GM19099 (cell line): ENCODE measurements at regions not wholly inside any gene's neighbourhood (a gene's known extent, or its start where the extent isn't known, plus 50 kb on each side); places are given as distances from the start of the nearest gene placed in this dataset.

Source experiments
- POLR2A ChIP-seq: IDR thresholded peaks from 3 replicates; pipeline ENCODE4 v1.6.1; 2011; ENCODE audit warnings: low read depth; ENCODE audit not compliant: insufficient read length; ENCODE audit errors: extremely low read depth

DNA sequence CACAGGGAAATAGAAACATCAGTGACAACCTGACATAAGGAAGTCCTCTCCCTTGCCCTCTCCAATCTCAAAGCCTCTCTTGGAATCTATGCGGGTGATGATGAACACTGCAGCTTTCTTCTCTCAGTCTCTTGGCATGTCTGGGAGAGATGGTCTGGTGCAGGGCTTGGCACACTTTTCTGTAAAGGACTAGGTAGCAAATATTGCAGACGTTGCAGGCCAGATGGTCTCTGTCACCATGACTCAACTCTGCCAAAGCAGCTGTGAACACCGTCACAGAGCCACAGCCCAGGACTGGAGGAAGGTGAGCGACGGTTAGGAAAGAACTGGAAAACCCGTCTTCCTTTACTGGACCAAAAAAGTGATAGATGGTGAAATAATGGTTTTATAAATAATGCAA lies 591.0 kb upstream of the TMEM132C start:
- TF ChIP-seq POLR2A: no peak

DNA sequence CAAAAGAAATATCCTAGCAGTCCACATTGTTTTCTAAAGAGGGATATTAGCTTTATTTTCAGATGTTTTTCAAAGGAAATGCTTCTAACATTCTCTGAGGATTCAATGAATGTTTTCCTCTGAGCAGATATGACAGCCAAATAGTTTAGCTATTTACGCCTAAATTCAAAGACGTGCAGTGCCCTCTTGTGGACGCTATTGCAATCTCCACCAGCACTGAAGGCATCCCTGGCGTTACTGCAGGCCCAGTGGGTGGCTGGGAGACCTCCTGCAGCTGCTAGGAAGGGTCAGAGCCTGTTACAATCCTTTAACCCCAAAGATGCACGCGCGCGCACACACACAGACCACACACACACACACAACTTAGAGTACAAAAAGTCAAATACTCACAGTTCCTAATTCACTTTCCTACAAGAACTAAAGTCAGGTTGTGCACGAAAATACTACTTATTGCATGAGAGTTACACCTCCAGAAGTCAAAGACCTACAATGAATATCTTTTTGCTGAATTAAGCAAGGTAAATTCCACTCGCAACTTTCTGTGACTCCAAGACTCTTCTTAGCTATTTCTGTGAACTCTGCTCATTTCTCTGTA lies 589.3 kb upstream of the TMEM132C start:
- TF ChIP-seq POLR2A: no peak

DNA sequence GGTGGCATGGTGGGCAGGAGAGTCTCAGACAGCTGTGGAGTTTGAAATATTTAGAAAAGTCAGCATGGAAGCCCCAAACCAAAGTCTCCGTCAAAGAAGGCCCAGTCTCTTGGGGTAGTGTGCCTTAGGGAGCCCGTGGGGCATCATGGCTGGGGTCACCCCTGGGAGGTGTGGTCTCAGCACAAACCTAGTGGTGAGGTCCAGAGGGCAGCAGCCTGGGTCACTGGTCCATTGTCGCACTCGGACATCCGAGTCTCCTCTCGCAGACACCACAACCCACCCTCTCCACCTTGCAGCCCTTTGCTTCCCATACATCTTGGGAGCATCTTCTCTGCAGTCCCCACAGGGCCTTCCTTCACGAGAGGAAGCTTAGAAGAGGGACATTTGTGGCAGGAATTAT lies 588.0 kb upstream of the TMEM132C start:
- TF ChIP-seq POLR2A: no peak

GRCh38 chr12:127680516-127680915 lies 586.5 kb upstream of the TMEM132C start:
- no peak for TF ChIP-seq POLR2A

- TF ChIP-seq POLR2A: no peak
Measured at GRCh38 chr12:127681151-127681754, 585.7 kb upstream of the TMEM132C start.

DNA sequence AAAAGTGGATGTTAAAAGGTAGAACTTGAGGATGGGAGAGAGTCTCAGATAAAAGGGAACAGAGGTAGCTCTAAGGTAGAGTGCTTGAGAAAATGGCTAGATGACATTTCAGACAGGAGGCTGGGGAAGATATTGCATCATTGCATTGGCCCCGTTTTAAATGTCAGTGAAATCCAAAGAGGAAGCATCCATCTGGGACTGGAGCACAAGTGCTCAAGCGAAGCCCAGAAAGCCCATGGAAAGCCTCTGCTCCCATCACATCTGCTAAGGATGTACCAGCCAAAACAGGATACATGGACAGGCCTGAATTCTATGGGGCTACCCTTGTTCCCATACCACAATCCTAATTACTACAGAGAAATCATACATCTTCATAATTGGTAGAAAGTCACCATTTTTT lies 581.5 kb upstream of the TMEM132C start:
- no peak for TF ChIP-seq POLR2A

GRCh38 chr12:127685931-127686330 lies 581.0 kb upstream of the TMEM132C start:
- TF ChIP-seq POLR2A: no peak

GRCh38 chr12:127687181-127687580 lies 579.8 kb upstream of the TMEM132C start:
- no peak for TF ChIP-seq POLR2A

DNA sequence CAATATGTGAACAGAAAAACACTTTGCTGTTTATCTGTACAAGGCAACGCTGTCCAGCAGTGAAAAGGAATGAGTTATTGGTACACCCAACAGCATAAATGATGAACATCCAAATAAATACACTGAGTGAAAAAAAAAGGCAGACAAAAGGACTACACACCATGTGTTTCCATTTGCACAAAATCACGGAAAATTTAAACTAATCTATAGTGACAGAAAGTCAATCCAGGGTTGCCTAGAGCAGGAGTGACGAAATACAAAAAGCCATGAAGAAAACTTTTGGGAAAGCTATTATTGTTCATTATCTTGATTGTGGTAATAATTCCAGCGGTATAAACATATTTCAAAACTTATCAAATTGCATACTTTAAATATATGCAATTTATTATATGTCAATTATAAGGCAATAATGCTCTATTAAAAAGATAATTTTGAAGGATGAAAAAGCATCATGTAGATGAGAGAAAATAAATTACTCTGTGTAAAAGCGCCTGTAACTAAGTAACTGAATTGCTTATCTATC lies 578.0 kb upstream of the TMEM132C start:
- no peak for TF ChIP-seq POLR2A

- no peak for TF ChIP-seq POLR2A
Measured at GRCh38 chr12:127690161-127690560, 576.8 kb upstream of the TMEM132C start.

DNA sequence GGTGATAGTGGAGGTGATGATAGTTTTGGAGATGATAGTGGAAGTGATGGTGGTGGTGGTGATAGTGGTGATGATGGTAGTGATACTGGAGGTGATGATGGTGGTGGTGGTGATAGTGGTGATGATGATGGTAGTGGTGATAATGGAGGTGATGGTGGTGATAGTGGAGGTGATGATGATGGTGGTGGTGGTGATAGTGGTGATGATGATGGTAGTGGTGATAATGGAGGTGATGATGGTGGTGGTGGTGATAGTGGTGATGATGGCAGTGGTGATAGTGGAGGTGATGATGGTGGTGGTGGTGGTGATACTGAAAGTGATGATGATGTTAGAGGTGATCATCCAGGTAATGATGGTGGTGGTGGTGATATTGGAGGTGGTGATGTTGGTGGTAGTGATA lies 570.0 kb upstream of the TMEM132C start:
- no peak for TF ChIP-seq POLR2A

DNA sequence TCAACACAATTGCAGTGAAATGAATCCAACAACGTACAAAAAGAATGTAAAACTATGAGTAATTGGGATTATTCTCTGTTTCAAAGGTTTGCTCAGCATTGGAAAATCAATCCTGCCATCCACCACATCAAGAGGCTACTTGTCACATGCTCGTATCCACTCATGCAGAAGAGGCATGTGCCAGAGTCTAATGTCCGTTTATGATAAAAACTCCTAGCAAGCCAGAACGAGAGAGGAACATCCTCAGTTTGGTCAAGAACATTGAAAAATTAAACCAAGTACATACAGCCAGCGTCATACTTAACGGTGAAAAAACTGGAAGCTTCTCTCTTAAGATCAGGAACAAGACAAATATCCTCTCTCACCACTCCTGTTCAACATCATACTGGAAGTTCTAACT lies 563.9 kb upstream of the TMEM132C start:
- TF ChIP-seq POLR2A: no peak

DNA sequence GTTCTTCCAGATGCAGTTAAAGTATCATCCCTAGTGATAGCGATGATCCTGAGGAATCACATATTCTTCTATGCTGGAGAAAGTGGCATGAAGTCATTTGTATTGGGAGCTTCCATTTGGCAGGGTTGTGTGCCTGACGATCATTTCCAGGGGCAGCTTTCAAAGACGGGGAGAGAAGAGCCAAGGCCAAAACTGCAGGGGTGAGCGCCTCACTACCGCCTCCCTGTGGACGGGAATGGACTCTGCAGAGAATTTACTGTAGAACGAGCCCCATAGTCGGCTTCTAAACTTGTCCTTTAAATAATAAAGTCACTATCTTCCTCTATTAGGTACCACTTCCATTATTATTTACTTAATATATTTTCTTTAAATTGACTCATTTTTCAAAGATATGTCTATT lies 555.9 kb upstream of the TMEM132C start:
- no peak for TF ChIP-seq POLR2A

- no peak for TF ChIP-seq POLR2A
Measured at GRCh38 chr12:127712561-127712960, 554.4 kb upstream of the TMEM132C start.

- no peak for TF ChIP-seq POLR2A
Measured at GRCh38 chr12:127716166-127716565, 550.8 kb upstream of the TMEM132C start.

DNA sequence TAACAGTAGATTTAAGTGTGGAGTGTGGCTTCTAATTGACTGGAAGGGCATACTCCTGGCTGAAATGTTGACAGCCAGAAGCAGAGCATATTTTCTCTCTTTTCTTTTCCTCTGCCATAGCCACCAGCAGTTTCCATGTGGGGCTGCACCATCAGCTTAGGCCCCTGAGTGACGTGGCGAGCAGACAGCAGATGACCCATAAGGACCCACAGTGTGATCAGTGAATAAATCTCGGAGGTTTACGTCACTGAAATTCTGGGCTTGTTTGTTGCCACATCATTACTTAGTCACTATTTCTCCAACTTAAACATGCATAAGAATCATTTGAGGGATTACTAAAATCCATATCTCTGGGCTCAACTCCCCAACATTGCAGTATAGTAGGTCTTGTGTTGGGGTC lies 549.7 kb upstream of the TMEM132C start:
- no peak for TF ChIP-seq POLR2A

- TF ChIP-seq POLR2A: no peak
Measured at GRCh38 chr12:127720334-127720733, 546.6 kb upstream of the TMEM132C start.
